ENCODE measurements at regions not wholly inside any gene's neighbourhood (a gene's known extent, or its start where the extent isn't known, plus 50 kb on each side); places are given as distances from the start of the nearest gene placed in this dataset.

GRCh38 chr2:48146552-48146951 lies 167.9 kb upstream of the FOXN2 start:
- TF ChIP-seq ZBTB7A (IDR thresholded peaks at IDR 0.05; ENCODE audit: low read depth) (no peak), CREB1 (IDR thresholded peaks at IDR 0.05; ENCODE audit: low read depth) (no peak), TEAD4 (IDR thresholded peaks at IDR 0.05) (no peak), MAX (IDR thresholded peaks at IDR 0.05) (no peak), CEBPB (IDR thresholded peaks at IDR 0.05) (no peak), USF1 (IDR thresholded peaks at IDR 0.05) (no peak), FOXM1 (IDR thresholded peaks at IDR 0.05; ENCODE audit: borderline replicate concordance, low read depth) (no peak), TCF12 (IDR thresholded peaks at IDR 0.05; ENCODE audit: low read depth) (no peak), NFIC (IDR thresholded peaks at IDR 0.05) (no peak), TAF1 (IDR thresholded peaks at IDR 0.05; ENCODE audit: low read depth) (no peak), EGR1 (IDR thresholded peaks at IDR 0.05) (no peak), YY1 (IDR thresholded peaks at IDR 0.05; ENCODE audit: low read depth) (no peak), RAD21 (IDR thresholded peaks at IDR 0.05; ENCODE audit: low read depth) (no peak), EP300 (IDR thresholded peaks at IDR 0.05; ENCODE audit: borderline replicate concordance) (no peak)
- TF ChIP-seq, protein P1, sequence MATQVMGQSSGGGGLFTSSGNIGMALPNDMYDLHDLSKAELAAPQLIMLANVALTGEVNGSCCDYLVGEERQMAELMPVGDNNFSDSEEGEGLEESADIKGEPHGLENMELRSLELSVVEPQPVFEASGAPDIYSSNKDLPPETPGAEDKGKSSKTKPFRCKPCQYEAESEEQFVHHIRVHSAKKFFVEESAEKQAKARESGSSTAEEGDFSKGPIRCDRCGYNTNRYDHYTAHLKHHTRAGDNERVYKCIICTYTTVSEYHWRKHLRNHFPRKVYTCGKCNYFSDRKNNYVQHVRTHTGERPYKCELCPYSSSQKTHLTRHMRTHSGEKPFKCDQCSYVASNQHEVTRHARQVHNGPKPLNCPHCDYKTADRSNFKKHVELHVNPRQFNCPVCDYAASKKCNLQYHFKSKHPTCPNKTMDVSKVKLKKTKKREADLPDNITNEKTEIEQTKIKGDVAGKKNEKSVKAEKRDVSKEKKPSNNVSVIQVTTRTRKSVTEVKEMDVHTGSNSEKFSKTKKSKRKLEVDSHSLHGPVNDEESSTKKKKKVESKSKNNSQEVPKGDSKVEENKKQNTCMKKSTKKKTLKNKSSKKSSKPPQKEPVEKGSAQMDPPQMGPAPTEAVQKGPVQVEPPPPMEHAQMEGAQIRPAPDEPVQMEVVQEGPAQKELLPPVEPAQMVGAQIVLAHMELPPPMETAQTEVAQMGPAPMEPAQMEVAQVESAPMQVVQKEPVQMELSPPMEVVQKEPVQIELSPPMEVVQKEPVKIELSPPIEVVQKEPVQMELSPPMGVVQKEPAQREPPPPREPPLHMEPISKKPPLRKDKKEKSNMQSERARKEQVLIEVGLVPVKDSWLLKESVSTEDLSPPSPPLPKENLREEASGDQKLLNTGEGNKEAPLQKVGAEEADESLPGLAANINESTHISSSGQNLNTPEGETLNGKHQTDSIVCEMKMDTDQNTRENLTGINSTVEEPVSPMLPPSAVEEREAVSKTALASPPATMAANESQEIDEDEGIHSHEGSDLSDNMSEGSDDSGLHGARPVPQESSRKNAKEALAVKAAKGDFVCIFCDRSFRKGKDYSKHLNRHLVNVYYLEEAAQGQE (IDR thresholded peaks at IDR 0.05; ENCODE audit: low read depth): no peak

DNA sequence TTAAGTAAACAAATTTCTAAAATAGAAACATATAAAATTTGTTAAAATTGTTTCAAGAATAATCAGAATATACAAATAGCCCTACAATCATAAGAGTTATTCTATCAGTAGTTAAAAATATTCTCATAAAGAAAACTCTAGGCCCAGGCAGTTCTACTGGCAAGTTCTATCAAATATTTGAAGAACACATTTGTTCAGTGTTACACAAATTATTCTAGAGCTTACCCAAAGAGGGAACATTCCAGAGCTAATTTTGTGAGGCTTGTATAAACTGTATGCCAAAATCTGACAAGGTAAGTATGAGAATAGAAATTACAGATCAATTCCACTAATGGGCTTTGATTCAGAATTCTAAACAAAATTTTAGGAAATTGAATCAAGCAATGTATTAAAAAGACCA lies 166.8 kb upstream of the FOXN2 start:
- TF ChIP-seq EGR1 (IDR thresholded peaks at IDR 0.05) (no peak), NFIC (IDR thresholded peaks at IDR 0.05) (no peak), MAX (IDR thresholded peaks at IDR 0.05) (no peak), TEAD4 (IDR thresholded peaks at IDR 0.05) (no peak), ZBTB7A (IDR thresholded peaks at IDR 0.05; ENCODE audit: low read depth) (no peak), TAF1 (IDR thresholded peaks at IDR 0.05; ENCODE audit: low read depth) (no peak), USF1 (IDR thresholded peaks at IDR 0.05) (no peak), EP300 (IDR thresholded peaks at IDR 0.05; ENCODE audit: borderline replicate concordance) (no peak)
- TF ChIP-seq, protein P1 (IDR thresholded peaks at IDR 0.05; ENCODE audit: low read depth): no peak

DNA sequence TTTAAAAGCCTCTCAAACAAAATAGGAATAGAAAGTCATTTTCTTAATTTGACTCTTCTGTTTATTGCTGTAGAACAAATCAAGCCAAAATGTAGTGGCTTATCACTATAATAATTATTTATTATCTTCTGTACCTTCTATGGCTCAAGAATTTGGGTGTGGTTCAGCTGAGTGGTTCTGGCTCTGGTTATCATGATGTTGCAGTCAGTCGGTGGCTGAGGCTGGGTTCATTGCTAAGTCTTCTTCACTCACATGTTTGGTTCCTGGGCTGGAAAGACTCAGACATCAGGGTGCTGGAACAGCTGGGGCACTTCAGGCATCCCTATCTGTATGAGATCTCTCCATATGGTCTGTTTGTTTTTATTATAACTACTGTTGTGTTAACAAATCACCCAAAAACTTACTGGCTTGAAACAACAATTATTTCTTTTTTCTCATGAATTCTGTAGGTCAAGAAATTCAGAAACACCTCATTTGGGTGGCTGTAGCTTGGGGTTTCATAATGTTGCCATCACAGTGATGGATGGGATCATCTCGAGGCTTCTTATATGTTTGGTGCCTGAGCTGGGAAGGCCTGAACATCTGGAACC lies 165.5 kb upstream of the FOXN2 start:
- TF ChIP-seq FOXM1 (IDR thresholded peaks at IDR 0.05; ENCODE audit: borderline replicate concordance, low read depth): no peak
- no peak for TF ChIP-seq MAX (IDR thresholded peaks at IDR 0.05)
- no peak for TF ChIP-seq ZBTB7A (IDR thresholded peaks at IDR 0.05; ENCODE audit: low read depth)
- no peak for TF ChIP-seq EGR1 (IDR thresholded peaks at IDR 0.05)
- no peak for TF ChIP-seq NFIC (IDR thresholded peaks at IDR 0.05)
- no peak for TF ChIP-seq TEAD4 (IDR thresholded peaks at IDR 0.05)
- TF ChIP-seq USF1 (IDR thresholded peaks at IDR 0.05): no peak
- TF ChIP-seq RAD21 (IDR thresholded peaks at IDR 0.05; ENCODE audit: low read depth): no peak

DNA sequence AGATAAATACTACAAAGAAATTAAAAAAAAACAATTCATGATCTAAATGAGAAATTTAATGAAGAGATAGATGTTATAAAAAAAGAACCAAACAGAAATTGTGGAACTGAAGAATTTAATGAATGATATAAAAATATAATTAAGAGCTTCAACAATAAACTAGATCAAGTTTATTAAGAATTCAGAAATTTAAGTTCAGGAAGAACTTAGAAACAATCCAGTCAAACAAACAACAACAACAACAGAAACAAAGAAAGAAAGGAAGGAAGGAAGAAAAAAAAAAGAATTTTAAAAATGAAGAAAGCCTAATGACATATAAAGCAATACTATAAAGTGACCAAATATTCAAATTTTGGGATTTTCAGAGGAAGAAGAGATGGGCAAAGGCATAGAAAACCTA lies 157.3 kb upstream of the FOXN2 start:
- TF ChIP-seq FOXM1 (IDR thresholded peaks at IDR 0.05; ENCODE audit: borderline replicate concordance, low read depth) (no peak), CREB1 (IDR thresholded peaks at IDR 0.05; ENCODE audit: low read depth) (no peak), YY1 (IDR thresholded peaks at IDR 0.05; ENCODE audit: low read depth) (no peak), USF1 (IDR thresholded peaks at IDR 0.05) (no peak), CEBPB (IDR thresholded peaks at IDR 0.05) (no peak), TCF12 (IDR thresholded peaks at IDR 0.05; ENCODE audit: low read depth) (no peak), RAD21 (IDR thresholded peaks at IDR 0.05; ENCODE audit: low read depth) (no peak), EP300 (IDR thresholded peaks at IDR 0.05; ENCODE audit: borderline replicate concordance) (no peak), TEAD4 (IDR thresholded peaks at IDR 0.05) (no peak), MAX (IDR thresholded peaks at IDR 0.05) (no peak), NFIC (IDR thresholded peaks at IDR 0.05) (no peak), ZBTB7A (IDR thresholded peaks at IDR 0.05; ENCODE audit: low read depth) (no peak), TAF1 (IDR thresholded peaks at IDR 0.05; ENCODE audit: low read depth) (no peak)
- TF ChIP-seq, protein P1 (IDR thresholded peaks at IDR 0.05; ENCODE audit: low read depth): no peak
